ENCODE measurements at regions not wholly inside any gene's neighbourhood (a gene's known extent, or its start where the extent isn't known, plus 50 kb on each side); places are given as distances from the start of the nearest gene placed in this dataset.
A peak's percentile ranks its signal among the peaks of the same experiment; 100 is the strongest.

- POLR2A ChIA-PET: no interaction called here
- Histone ChIP-seq H3K9ac (peak overlapping the region; percentile 75; the same call in 1 of the 2 replicates), H3K27me3 (ENCODE audit: insufficient read depth) (no peaks in the 10 kb centered on the region), H3K4me3 (ENCODE audit: low read depth in 2 of 2, low read length in 1 of 2) (no peak overlapping the region), H3K79me2 (ENCODE audit: insufficient read depth) (no peaks in the 10 kb centered on the region), H3K9me3 (no peaks in the 10 kb centered on the region), H3K4me1 (ENCODE audit: control insufficient read depth in 1 of 2, insufficient read depth in 2 of 2, low read depth in 1 of 2, low read length in 1 of 2) (peaks cover 2 to 8% of the 10 kb centered on the region in 2 experiments; a peak in 3 of 4 replicates), H3K27ac (ENCODE audit: low read depth in 2 of 2, low read length in 1 of 2) (peak overlapping the region in 1 of 2 experiments; percentile 97; a peak in 2 of 4 replicates), H3K4me2 (peak overlapping the region; percentile 57), H4K20me1 (ENCODE audit: insufficient read depth) (no peaks in the 10 kb centered on the region), H3K9me2 (no peaks in the 10 kb centered on the region), H3K36me3 (replicated peaks in 1 of 2; ENCODE audit: control insufficient read depth in 1 of 2, insufficient read depth in 2 of 2, low read length in 1 of 2) (no peaks in the 10 kb centered on the region), H2AFZ (ENCODE audit: low read depth) (peak overlapping the region; percentile 40; the same call in 1 of the 2 replicates), H3F3A (replicated peaks; ENCODE audit: insufficient read depth) (peaks cover 9% of the 10 kb centered on the region)
- no peak for DNase-seq
- TF ChIP-seq NFIC (IDR thresholded peaks at IDR 0.05; ENCODE audit: borderline replicate concordance) (no peak), MAX (IDR thresholded peaks at IDR 0.05; ENCODE audit: low read depth) (no peak), RXRA (IDR thresholded peaks at IDR 0.05; ENCODE audit: borderline replicate concordance, low read depth) (no peak), SMC3 (IDR thresholded peaks at IDR 0.05; ENCODE audit: low read depth, low read length) (no peak), TCF12 (IDR thresholded peaks at IDR 0.05) (no peak), EP300 (IDR thresholded peaks at IDR 0.05; ENCODE audit: borderline replicate concordance in 1 of 2, low read depth in 1 of 2, low read length in 1 of 2) (no peak), CTCF (IDR thresholded peaks at IDR 0.05) (no peak), FOXM1 (IDR thresholded peaks at IDR 0.05; ENCODE audit: low read depth) (no peak), USF1 (IDR thresholded peaks at IDR 0.05; ENCODE audit: borderline replicate concordance, low read depth) (no peak), SIN3A (IDR thresholded peaks at IDR 0.05; ENCODE audit: borderline replicate concordance, low read depth, low read length) (no peak), TAF1 (IDR thresholded peaks at IDR 0.05; ENCODE audit: borderline replicate concordance, low read depth, low read length) (no peak), GATA2 (CRISPR knock-in tag; IDR thresholded peaks at IDR 0.05) (no peak), REST (IDR thresholded peaks at IDR 0.05; ENCODE audit: low read depth, low read length) (no peak), JUND (IDR thresholded peaks at IDR 0.05) (no peak)
- 48% methylated on average over 2 of the region's 2 CpGs for WGBS (ENCODE audit: low lambda C conversion rate)
- CTCF ChIA-PET: no interaction called here
Observed at GRCh38 chr6:14743144-14743473, 502.8 kb upstream of the JARID2 start.

Data from SK-N-SH (cell line).